ENCODE measurements at regions not wholly inside any gene's neighbourhood (a gene's known extent, or its start where the extent isn't known, plus 50 kb on each side); places are given as distances from the start of the nearest gene placed in this dataset.

DNA sequence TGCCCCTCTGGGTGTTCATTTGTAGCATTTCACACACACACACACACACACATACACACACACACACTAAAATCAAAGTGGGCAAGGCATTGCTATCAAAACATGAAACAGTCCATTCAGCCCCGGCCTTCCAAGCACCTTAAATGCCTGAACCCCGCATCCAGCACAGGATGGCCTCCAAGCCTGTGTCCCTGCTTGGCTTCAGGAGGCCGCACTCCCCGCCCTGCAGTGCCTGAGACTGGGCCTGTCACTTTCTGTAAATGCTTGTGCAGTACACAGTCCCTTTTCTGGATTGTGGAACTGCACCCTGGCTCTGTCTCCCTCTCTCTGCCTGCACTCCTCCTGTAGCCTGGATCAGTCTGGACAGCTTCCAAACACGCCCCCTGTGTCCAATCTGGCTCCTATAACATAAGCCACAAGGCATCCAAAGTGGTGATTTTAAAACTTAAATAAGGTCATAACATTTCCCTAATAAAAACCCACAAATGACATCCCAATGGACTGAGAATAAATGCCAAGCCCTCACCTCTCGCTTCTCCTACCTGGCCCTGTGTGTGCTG lies 972.2 kb upstream of the TMEM132C start:
- no peak for TF ChIP-seq CTCF (IDR thresholded peaks at IDR 0.05; ENCODE audit: unreplicated experiment)
- H3K27ac Mint-ChIP-seq = no peak overlapping the region
- no peak overlapping the region for H3K4me3 Mint-ChIP-seq
- H3K9me3 Mint-ChIP-seq = peaks cover 4% of the 10 kb centered on the region
- peaks cover 1% of the 10 kb centered on the region for H3K27me3 Mint-ChIP-seq (ENCODE audit: low read depth)
- H3K4me1 Mint-ChIP-seq = no peaks in the 10 kb centered on the region
- no peaks in the 10 kb centered on the region for H3K36me3 Mint-ChIP-seq
- no peak for DNase-seq (ENCODE audit: low spot score in 2 of 2, unreplicated experiment in 2 of 2)

DNA sequence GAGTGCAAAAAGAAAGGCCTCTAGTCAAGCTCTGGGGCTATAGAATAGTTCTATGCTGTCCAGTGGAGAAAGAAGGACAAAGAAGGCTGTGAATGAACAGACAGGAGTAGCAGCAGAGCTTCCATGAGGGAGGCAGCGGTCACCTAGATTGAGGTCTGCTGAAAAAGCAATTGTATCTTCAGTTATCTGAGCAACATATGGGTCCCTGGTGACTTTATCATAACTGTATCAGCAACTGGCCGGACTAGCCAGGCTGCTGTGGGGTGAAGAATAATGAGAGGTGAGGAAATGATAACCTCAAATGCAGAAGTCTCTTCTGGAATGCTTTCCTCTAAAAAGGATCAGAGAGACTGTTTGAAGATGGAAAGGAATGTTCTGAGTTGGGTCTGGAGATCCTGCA lies 971.3 kb upstream of the TMEM132C start:
- Mint-ChIP-seq H3K36me3 (no peaks in the 10 kb centered on the region), H3K4me3 (no peak overlapping the region), H3K27ac (no peak overlapping the region), H3K9me3 (peaks cover 9% of the 10 kb centered on the region), H3K27me3 (ENCODE audit: low read depth) (peaks cover 2% of the 10 kb centered on the region), H3K4me1 (no peaks in the 10 kb centered on the region)
- no peak for DNase-seq (ENCODE audit: low spot score in 2 of 2, unreplicated experiment in 2 of 2)
- TF ChIP-seq CTCF (IDR thresholded peaks at IDR 0.05; ENCODE audit: unreplicated experiment) = no peak

DNA sequence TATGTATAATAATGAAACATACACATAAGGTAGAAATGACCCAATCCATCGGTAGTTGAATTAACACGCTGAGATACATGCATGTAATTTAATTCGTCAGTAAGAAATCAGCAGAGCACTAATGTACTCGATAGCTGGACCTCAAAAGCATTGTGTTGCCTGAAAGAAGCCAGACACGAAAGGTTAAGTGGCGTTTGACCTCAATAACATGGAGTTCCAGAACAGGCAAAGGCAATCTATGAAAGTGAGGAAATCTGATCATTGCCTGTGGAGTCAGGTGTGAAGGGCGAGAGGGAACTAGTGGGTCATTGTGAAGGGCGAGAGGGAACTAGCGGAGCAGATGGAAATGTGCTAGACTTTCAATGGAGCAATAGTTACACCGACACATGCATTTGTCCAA lies 970.4 kb upstream of the TMEM132C start:
- Mint-ChIP-seq H3K36me3 (no peaks in the 10 kb centered on the region), H3K27ac (no peak overlapping the region), H3K4me1 (no peaks in the 10 kb centered on the region), H3K4me3 (no peak overlapping the region), H3K9me3 (peaks cover 11% of the 10 kb centered on the region), H3K27me3 (ENCODE audit: low read depth) (peaks cover 6% of the 10 kb centered on the region)
- no peak for DNase-seq (ENCODE audit: low spot score in 2 of 2, unreplicated experiment in 2 of 2)
- no peak for TF ChIP-seq CTCF (IDR thresholded peaks at IDR 0.05; ENCODE audit: unreplicated experiment)

- Mint-ChIP-seq H3K9me3 (peaks cover 11% of the 10 kb centered on the region), H3K4me1 (no peaks in the 10 kb centered on the region), H3K36me3 (no peaks in the 10 kb centered on the region), H3K27ac (no peak overlapping the region), H3K4me3 (no peak overlapping the region), H3K27me3 (ENCODE audit: low read depth) (peaks cover 6% of the 10 kb centered on the region)
- no peak for TF ChIP-seq CTCF (IDR thresholded peaks at IDR 0.05; ENCODE audit: unreplicated experiment)
- DNase-seq (ENCODE audit: low spot score in 2 of 2, unreplicated experiment in 2 of 2) = no peak
These were observed 969.6 kb upstream of the TMEM132C start for GRCh38 chr12:127297327-127297726.

- Mint-ChIP-seq H3K9me3 (peaks cover 15% of the 10 kb centered on the region), H3K4me1 (no peaks in the 10 kb centered on the region), H3K27me3 (ENCODE audit: low read depth) (peaks cover 13% of the 10 kb centered on the region), H3K36me3 (no peaks in the 10 kb centered on the region), H3K4me3 (no peak overlapping the region), H3K27ac (no peak overlapping the region)
- TF ChIP-seq CTCF (IDR thresholded peaks at IDR 0.05; ENCODE audit: unreplicated experiment) = no peak
- DNase-seq (ENCODE audit: low spot score in 2 of 2, unreplicated experiment in 2 of 2) = no peak
These were observed 966.9 kb upstream of the TMEM132C start for GRCh38 chr12:127300075-127300474.

DNA sequence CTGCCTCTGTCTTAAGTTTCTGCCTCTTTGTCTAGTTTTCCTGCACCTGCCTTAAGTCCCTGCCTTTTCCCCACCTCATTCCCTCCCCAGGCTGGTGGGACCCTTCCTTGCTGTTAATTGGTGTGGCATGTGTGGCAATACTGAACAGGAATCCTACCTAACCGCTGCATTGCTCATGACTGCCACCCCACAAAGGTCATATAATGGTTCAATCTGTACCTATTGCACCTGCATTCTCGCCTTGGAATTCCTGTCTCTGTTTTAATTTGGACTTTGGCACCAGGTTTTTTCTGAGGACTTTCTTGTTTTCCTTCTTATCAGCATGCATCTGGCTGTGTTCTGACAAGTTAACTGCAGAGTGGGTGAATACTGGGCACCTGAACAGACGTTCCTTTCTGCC lies 966.2 kb upstream of the TMEM132C start:
- Mint-ChIP-seq H3K27ac (no peak overlapping the region), H3K36me3 (no peaks in the 10 kb centered on the region), H3K27me3 (ENCODE audit: low read depth) (peaks cover 13% of the 10 kb centered on the region), H3K4me1 (no peaks in the 10 kb centered on the region), H3K4me3 (no peak overlapping the region), H3K9me3 (peaks cover 15% of the 10 kb centered on the region)
- no peak for TF ChIP-seq CTCF (IDR thresholded peaks at IDR 0.05; ENCODE audit: unreplicated experiment)
- DNase-seq (ENCODE audit: low spot score in 2 of 2, unreplicated experiment in 2 of 2) = no peak

Data from mesothelial cell of epicardium (in vitro differentiated cells).